ENCODE measurements at regions not wholly inside any gene's neighbourhood (a gene's known extent, or its start where the extent isn't known, plus 50 kb on each side); places are given as distances from the start of the nearest gene placed in this dataset.
"Not testable (repeated sequence)": the region's sequence is repeated elsewhere in the genome, so short reads cannot be mapped to it uniquely, and the experiment has no call there.

DNA sequence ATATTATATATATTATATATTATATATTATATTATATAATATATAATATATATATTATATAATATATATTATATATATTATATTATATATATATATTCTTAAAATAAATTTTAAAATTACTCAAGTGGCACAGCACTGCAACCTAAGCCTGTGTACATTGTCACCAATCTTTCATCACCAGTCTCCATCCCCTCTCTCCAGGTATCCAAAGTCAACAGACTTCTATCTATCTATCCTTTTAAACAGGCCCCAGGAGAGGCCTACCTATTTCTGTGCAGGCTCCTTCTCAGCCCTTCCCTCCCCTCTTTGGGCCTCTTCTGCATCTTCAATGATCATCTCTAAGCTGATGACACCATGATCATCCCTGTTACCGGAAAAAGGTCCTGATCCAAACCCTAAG is 111.7 kb downstream of the RHOU start:
- intact Hi-C loops (cut with DNase I) = no loop called here
- 100% methylated on average over 1 of the region's 1 CpG for WGBS
- TF ChIP-seq POLR2A (IDR thresholded peaks at IDR 0.05) (no peak), POLR2AphosphoS5 (IDR thresholded peaks at IDR 0.05) (no peak)
- TF ChIP-seq, protein P1, sequence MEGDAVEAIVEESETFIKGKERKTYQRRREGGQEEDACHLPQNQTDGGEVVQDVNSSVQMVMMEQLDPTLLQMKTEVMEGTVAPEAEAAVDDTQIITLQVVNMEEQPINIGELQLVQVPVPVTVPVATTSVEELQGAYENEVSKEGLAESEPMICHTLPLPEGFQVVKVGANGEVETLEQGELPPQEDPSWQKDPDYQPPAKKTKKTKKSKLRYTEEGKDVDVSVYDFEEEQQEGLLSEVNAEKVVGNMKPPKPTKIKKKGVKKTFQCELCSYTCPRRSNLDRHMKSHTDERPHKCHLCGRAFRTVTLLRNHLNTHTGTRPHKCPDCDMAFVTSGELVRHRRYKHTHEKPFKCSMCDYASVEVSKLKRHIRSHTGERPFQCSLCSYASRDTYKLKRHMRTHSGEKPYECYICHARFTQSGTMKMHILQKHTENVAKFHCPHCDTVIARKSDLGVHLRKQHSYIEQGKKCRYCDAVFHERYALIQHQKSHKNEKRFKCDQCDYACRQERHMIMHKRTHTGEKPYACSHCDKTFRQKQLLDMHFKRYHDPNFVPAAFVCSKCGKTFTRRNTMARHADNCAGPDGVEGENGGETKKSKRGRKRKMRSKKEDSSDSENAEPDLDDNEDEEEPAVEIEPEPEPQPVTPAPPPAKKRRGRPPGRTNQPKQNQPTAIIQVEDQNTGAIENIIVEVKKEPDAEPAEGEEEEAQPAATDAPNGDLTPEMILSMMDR (IDR thresholded peaks at IDR 0.05) = no peak
- Histone ChIP-seq H3K36me3 (no peaks in the 10 kb centered on the region), H3K27ac (no peak overlapping the region), H3K9me3 (no peaks in the 10 kb centered on the region), H3K27me3 (replicated peaks; ENCODE audit: insufficient read depth) (no peaks in the 10 kb centered on the region), H3K4me3 (no peak overlapping the region), H3K4me1 (replicated peaks) (no peaks in the 10 kb centered on the region)
- DNase-seq (ENCODE audit: low spot score) = no peak

DNA sequence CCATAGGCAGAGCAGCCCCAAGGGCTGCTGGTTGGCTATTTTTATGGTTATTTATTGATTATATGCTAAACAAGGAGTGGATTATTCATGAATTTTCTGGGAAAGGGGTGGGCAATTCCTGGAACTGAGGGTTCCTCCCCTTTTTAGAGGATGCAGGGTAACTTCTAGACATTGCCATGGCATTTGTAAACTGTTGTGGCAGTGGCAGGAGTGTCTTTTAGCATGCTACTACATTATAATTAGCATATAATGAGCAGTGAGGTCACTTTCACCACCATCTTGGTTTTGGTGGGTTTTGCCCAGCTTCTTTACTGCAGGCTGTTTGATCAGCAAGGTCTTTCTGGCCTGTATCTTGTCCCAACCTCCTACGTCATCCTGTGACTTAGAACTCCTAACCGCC is 112.2 kb downstream of the RHOU start:
- H3K4me3 ChIP-seq; intact Hi-C loops (cut with DNase I); H3K4me1 ChIP-seq (replicated peaks); H3K27me3 ChIP-seq (replicated peaks; ENCODE audit: insufficient read depth); H3K36me3 ChIP-seq; H3K9me3 ChIP-seq; DNase-seq (ENCODE audit: low spot score); H3K27ac ChIP-seq: not testable (repeated sequence)
- WGBS = 89% methylated on average over 2 of the region's 2 CpGs

DNA sequence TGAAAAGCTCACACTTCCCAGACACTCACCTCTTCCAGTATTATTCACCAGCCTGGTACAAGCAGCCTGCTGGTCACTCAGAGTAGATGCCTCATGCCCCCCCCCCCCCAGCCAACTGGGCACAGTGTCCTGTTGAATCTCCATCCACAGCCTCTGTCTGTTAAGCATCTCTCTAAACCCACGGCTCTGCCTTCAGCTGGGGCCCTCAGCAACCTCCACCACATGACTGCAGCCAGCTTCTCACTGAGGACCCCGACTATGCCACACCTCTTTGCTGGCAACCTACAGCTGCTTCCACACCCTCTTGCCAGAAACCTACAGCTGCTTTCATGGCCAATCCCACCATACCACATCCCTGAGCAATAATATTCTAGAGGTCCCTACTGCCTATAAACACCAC is 113.1 kb downstream of the RHOU start:
- no peaks in the 10 kb centered on the region for H3K9me3 ChIP-seq
- WGBS = 80% methylated on average over 2 of the region's 2 CpGs
- no peaks in the 10 kb centered on the region for H3K36me3 ChIP-seq
- H3K4me3 ChIP-seq = no peak overlapping the region
- H3K27ac ChIP-seq = no peak overlapping the region
- no peak for TF ChIP-seq POLR2AphosphoS5 (IDR thresholded peaks at IDR 0.05)
- TF ChIP-seq POLR2A (IDR thresholded peaks at IDR 0.05) = no peak
- TF ChIP-seq, protein P1 (IDR thresholded peaks at IDR 0.05) = no peak
- H3K27me3 ChIP-seq (replicated peaks; ENCODE audit: insufficient read depth) = no peaks in the 10 kb centered on the region
- no peaks in the 10 kb centered on the region for H3K4me1 ChIP-seq (replicated peaks)
- intact Hi-C loops (cut with DNase I) = no loop called here
- DNase-seq (ENCODE audit: low spot score) = no peak

DNA sequence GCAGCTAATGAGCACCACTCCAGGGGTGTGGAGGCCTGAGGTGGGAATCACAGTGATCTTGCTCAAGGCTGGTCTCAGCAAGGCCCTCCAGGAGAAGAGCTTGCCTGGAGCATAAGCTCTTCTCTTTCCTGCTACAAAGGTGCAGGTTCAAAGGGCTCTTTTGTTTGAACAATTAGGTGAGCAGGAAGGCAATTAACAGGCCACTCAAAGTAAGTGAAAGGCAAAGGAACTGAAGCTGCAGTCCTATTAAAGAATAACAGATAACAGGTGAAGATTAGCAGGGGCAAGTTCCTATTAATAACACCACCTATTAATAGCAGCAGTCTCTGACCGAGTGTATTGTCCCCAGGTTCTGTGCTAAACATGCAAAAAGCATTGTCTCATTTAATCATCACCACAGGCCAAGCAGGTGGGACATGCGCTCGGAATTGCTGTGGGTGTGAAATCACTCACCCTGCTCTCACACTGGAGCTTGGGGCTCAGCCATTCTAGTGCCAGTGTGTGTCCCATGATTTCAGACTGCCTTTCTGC is 113.8 kb downstream of the RHOU start:
- DNase-seq (ENCODE audit: low spot score) = no peak
- no peaks in the 10 kb centered on the region for H3K4me1 ChIP-seq (replicated peaks)
- 78% methylated on average over 3 of the region's 3 CpGs for WGBS
- H3K27me3 ChIP-seq (replicated peaks; ENCODE audit: insufficient read depth) = no peaks in the 10 kb centered on the region
- no peak overlapping the region for H3K4me3 ChIP-seq
- no peaks in the 10 kb centered on the region for H3K36me3 ChIP-seq
- no peak overlapping the region for H3K27ac ChIP-seq
- TF ChIP-seq, protein P1 (IDR thresholded peaks at IDR 0.05) = no peak
- TF ChIP-seq POLR2AphosphoS5 (IDR thresholded peaks at IDR 0.05) (no peak), POLR2A (IDR thresholded peaks at IDR 0.05) (no peak)
- intact Hi-C loops (cut with DNase I) = no loop called here
- H3K9me3 ChIP-seq = no peaks in the 10 kb centered on the region

DNA sequence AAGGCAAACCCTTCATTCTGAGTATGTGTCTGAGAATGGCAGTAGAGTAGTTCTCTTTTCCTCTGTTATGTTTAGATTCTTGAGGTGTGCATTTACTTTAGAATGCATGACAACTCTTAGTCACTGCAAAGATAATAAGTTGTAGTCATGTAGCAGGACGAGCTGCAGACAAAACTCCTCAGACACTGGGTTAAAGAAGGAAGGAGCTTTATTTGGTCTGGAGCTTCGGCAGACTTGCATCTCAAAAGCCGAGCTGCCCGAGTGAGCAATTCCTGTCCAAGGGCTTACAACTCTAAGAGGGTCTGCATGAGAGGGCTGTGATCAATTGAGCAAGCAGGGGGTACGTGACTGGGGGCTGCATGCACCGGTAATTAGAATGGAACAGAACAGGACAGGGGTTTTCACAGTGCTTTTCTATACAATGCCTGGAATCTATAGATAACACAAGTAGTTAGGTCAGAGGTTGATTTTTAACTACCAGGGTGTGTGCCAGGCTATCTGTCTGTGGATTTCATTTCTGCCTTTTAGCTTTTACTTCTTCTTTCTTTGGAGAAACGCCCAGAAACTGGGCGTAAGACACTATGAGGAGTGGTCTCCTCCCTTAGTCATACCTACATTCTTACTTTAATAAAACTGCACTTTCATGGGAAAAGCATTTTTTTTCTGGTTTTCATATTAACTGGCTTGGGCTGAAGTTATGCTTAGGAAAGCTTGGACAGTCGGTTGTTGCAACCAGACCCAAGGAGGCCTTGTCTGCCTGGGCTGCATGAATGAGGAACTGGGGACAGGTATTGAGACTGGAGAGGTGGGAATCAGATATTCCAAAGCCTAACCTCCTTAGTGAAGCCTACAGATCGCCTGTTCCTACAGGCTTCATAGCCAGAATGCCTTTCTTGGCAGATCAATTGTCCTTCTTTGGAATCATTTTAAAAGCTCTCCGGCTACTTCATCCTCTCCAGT is 115.1 kb downstream of the RHOU start:
- Histone ChIP-seq H3K27me3 (replicated peaks; ENCODE audit: insufficient read depth) (no peaks in the 10 kb centered on the region), H3K4me1 (replicated peaks) (no peaks in the 10 kb centered on the region), H3K27ac (no peak overlapping the region), H3K9me3 (no peaks in the 10 kb centered on the region), H3K36me3 (no peaks in the 10 kb centered on the region), H3K4me3 (no peak overlapping the region)
- DNase-seq (ENCODE audit: low spot score) = no peak
- intact Hi-C loops (cut with DNase I) = no loop called here
- 88% methylated on average over 11 of the region's 11 CpGs for WGBS
- TF ChIP-seq POLR2AphosphoS5 (IDR thresholded peaks at IDR 0.05) = no peak

DNA sequence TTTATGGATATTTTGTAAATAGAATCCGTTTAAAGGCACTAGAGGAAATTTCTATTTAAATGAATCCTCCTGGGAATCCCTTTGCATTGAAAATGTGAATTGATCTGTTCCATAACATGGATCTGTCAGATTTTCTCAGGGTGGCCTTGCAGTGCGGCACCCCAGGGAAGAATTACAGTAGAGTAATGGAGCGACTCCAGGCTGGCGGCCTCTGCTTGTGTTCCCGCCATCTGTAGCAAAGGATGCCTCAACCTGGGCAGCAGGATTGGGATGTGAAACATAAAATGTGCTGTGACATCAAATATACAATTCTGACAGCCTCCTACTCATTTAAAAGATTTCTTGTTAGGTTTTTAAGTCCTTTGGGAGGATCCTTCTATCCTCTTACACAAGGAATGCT is 115.9 kb downstream of the RHOU start:
- H3K36me3 ChIP-seq = no peaks in the 10 kb centered on the region
- H3K27me3 ChIP-seq (replicated peaks; ENCODE audit: insufficient read depth) = no peaks in the 10 kb centered on the region
- no peak for DNase-seq (ENCODE audit: low spot score)
- intact Hi-C loops (cut with DNase I) = no loop called here
- WGBS = 90% methylated on average over 5 of the region's 5 CpGs
- TF ChIP-seq, protein P1 (IDR thresholded peaks at IDR 0.05) = no peak
- no peak for TF ChIP-seq POLR2A (IDR thresholded peaks at IDR 0.05)
- TF ChIP-seq POLR2AphosphoS5 (IDR thresholded peaks at IDR 0.05) = no peak
- H3K4me3 ChIP-seq = no peak overlapping the region
- no peaks in the 10 kb centered on the region for H3K9me3 ChIP-seq
- H3K4me1 ChIP-seq (replicated peaks) = no peaks in the 10 kb centered on the region
- H3K27ac ChIP-seq = no peak overlapping the region

Measured in prostate gland (tissue), 2 donors.